GM23248 (cell line): ENCODE measurements at regions not wholly inside any gene's neighbourhood (a gene's known extent, or its start where the extent isn't known, plus 50 kb on each side); places are given as distances from the start of the nearest gene placed in this dataset.

Source experiments
- DNase-seq: peaks from one replicate; pipeline ENCODE4 v3.0.0-alpha.2; 2015
- H2AFZ ChIP-seq: fragments of 200-600 bp; sonication (generic); 2 replicates; pipeline ENCODE4 v1.6.1; 2016; ENCODE audit warnings: antibody characterized with exemption
- H3F3A ChIP-seq: fragments of 200-600 bp; sonication (generic); 2 replicates; pipeline ENCODE4 v1.6.1; 2016; ENCODE audit warnings: mild to moderate bottlenecking, antibody characterized with exemption, mixed run types; ENCODE audit not compliant: insufficient read depth
- H3K27ac ChIP-seq: fragments of 200-600 bp; sonication (generic); 2 replicates; pipeline ENCODE4 v1.5.1; 2016; ENCODE audit warnings: mild to moderate bottlenecking
- H3K27me3 ChIP-seq: fragments of 200-600 bp; sonication (generic); replicated peaks from 2 replicates; pipeline ENCODE4 v1.6.1; 2016; ENCODE audit warnings: mild to moderate bottlenecking; ENCODE audit not compliant: insufficient read depth
- H3K36me3 ChIP-seq: fragments of 200-600 bp; sonication (generic); 2 replicates; pipeline ENCODE4 v1.6.1; 2016; ENCODE audit warnings: low read depth, mild to moderate bottlenecking
- H3K4me1 ChIP-seq: fragments of 200-600 bp; sonication (generic); 2 replicates; pipeline ENCODE4 v1.6.1; 2016; ENCODE audit warnings: mild to moderate bottlenecking; ENCODE audit not compliant: insufficient read depth
- H3K4me2 ChIP-seq: fragments of 200-600 bp; sonication (generic); one replicate; pipeline ENCODE4 v1.6.1; 2016; ENCODE audit warnings: mild to moderate bottlenecking; ENCODE audit not compliant: unreplicated experiment
- H3K4me3 ChIP-seq: fragments of 200-600 bp; sonication (generic); 2 replicates; pipeline ENCODE4 v1.5.1; 2016; ENCODE audit warnings: mild to moderate bottlenecking
- H3K79me2 ChIP-seq: fragments of 200-600 bp; sonication (generic); 2 replicates; pipeline ENCODE4 v1.6.1; 2016; ENCODE audit warnings: mild to moderate bottlenecking; ENCODE audit not compliant: insufficient read depth
- H3K9ac ChIP-seq: fragments of 200-600 bp; sonication (generic); 2 replicates; pipeline ENCODE4 v1.6.1; 2016; ENCODE audit warnings: mild to moderate bottlenecking
- H3K9me2 ChIP-seq: fragments of 200-600 bp; sonication (generic); 2 replicates; pipeline ENCODE4 v1.6.1; 2016; ENCODE audit warnings: mixed run types, mild to moderate bottlenecking, moderate library complexity; ENCODE audit not compliant: insufficient read depth
- H3K9me3 ChIP-seq: fragments of 200-600 bp; sonication (generic); one replicate; pipeline ENCODE4 v1.6.1; 2017; ENCODE audit warnings: low read depth
- H4K20me1 ChIP-seq: fragments of 200-600 bp; sonication (generic); 2 replicates; pipeline ENCODE4 v1.6.0; 2016; ENCODE audit not compliant: insufficient read depth
- EZH2 ChIP-seq: fragments of 200-600 bp; sonication (generic); IDR thresholded peaks from 2 replicates; pipeline ENCODE4 v1.6.1; 2018; ENCODE audit warnings: antibody characterized with exemption, mild to moderate bottlenecking; ENCODE audit not compliant: insufficient read depth, poor library complexity, severe bottlenecking
- EZH2phosphoT487 ChIP-seq: fragments of 200-600 bp; sonication (generic); IDR thresholded peaks from 2 replicates; pipeline ENCODE4 v1.6.1; 2018; ENCODE audit warnings: antibody characterized with exemption, moderate library complexity, mild to moderate bottlenecking, low read depth; ENCODE audit not compliant: insufficient read depth
- WGBS, 2 experiments: methylation state at CpG; one replicate each; pipeline ENCODE4 v1.1.6; 2015 to 2017; ENCODE audit warnings: low lambda C conversion rate in 2 of 2, low coverage in 1 of 2; ENCODE audit errors: missing lambda C conversion rate in 2 of 2; 5-methylcytosine and 5-hydroxymethylcytosine counted together
- in situ Hi-C: fragments of 300-500 bp; cut with MboI; formaldehyde crosslinking; loops from 2 replicates; pipeline ENCODE4 v1.15.0; 2020

DNA sequence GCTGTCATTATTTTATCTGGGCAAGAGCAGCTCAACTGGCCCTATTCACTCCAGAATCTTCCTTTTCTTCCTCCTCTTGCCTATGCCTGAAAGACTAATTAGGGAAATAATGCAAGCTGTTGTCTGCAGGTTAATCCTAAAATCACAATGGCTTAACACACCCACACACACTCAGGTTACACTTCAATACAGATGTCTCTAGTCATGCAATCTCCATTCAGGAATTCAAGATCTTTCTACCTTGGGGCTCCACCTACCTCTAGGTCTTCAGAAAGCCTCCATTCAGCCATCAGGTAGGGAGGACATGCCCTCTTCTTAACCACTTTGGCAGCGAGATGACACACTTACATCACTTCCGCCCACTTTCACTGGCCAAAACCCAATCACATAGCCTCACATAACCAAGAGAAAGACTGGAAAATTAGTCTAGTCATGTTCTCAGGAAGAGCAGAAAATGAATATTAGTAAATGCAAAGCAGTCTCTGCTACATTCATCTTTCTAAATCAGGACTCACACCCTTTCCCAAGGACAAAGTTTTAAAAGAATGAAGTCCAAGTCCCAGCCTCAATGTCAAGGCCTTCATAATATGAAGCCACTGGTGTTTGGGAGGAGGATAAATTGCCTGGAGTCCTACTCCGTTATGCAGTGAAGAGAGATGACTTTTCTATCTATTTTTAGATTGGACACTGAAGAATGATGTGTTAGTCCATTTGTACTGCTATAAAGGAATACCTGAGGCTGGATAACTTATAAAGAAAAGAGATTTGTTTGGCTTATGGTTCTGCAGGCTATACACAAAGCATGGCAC is 428.1 kb downstream of the EFNA5 start:
- DNase-seq: no peak
- H2AFZ ChIP-seq: no peak overlapping the region
- in situ Hi-C loops: no loop called here
- no peak overlapping the region for H3K4me2 ChIP-seq
- H3K9me2 ChIP-seq: no peaks in the 10 kb centered on the region
- no peaks in the 10 kb centered on the region for H3K79me2 ChIP-seq
- H3K27me3 ChIP-seq: no peaks in the 10 kb centered on the region
- H3K36me3 ChIP-seq: no peaks in the 10 kb centered on the region
- no peaks in the 10 kb centered on the region for H3K9me3 ChIP-seq
- 42 to 48% methylated on average over 3 of the region's 3 CpGs for WGBS, 2 experiments
- no peaks in the 10 kb centered on the region for H4K20me1 ChIP-seq
- no peaks in the 10 kb centered on the region for H3F3A ChIP-seq
- H3K27ac ChIP-seq: no peak overlapping the region
- H3K4me1 ChIP-seq: no peaks in the 10 kb centered on the region
- H3K9ac ChIP-seq: no peak overlapping the region
- TF ChIP-seq EZH2phosphoT487 (no peak), EZH2 (no peak)
- H3K4me3 ChIP-seq: no peak overlapping the region

DNA sequence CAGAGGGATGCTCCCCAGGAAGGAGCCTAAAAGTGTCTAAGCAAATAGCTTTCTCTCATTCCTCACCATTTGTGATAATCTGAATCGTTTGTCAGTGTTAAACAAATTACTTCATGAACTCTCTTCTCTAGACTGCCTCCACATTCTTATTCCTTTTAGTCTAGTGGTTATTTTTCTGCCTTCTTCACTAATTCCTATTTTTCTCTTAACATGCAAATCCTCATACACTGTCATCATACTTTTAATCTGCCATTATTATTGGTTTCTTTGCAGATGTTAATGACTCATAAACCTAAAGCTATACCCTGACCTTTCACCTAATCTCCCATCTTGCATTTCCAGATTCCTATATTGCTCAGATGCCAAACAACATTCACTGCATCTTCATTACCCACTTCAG is 428.9 kb downstream of the EFNA5 start:
- H4K20me1 ChIP-seq: no peaks in the 10 kb centered on the region
- H3K9me3 ChIP-seq: no peaks in the 10 kb centered on the region
- WGBS, 2 experiments: 0 to 26% methylated on average over 1 of the region's 1 CpG
- H3K27ac ChIP-seq: no peak overlapping the region
- TF ChIP-seq EZH2 (no peak), EZH2phosphoT487 (no peak)
- no peaks in the 10 kb centered on the region for H3K27me3 ChIP-seq
- no peaks in the 10 kb centered on the region for H3K4me1 ChIP-seq
- no peaks in the 10 kb centered on the region for H3K9me2 ChIP-seq
- DNase-seq: no peak
- no peak overlapping the region for H2AFZ ChIP-seq
- H3K79me2 ChIP-seq: no peaks in the 10 kb centered on the region
- in situ Hi-C loops: no loop called here
- no peaks in the 10 kb centered on the region for H3F3A ChIP-seq
- no peak overlapping the region for H3K4me3 ChIP-seq
- no peak overlapping the region for H3K9ac ChIP-seq
- H3K36me3 ChIP-seq: no peaks in the 10 kb centered on the region
- H3K4me2 ChIP-seq: no peak overlapping the region

DNA sequence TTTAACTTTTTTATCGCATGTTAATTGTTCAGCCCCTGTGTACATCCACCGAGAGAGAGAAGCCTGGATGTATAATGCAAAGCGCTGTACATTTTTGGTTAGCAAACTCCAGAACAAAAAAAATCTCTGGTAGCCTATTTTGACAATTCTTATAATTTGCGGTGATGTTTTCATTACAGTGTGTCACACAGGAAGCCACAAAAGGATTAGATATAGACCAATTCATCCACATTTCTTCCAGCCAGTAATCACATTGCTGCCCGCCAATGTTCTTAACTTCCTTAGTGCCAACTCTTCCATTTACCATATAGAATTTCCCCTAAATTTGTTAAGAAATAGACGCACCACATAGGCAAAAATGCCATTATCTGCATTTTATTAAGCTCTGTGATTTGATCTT is 435.6 kb downstream of the EFNA5 start:
- Histone ChIP-seq H3F3A (no peaks in the 10 kb centered on the region), H3K79me2 (no peaks in the 10 kb centered on the region), H2AFZ (no peak overlapping the region), H3K9ac (no peak overlapping the region), H3K9me3 (no peaks in the 10 kb centered on the region), H4K20me1 (no peaks in the 10 kb centered on the region), H3K4me2 (no peak overlapping the region), H3K27ac (no peak overlapping the region), H3K4me1 (no peaks in the 10 kb centered on the region), H3K27me3 (no peaks in the 10 kb centered on the region), H3K4me3 (no peak overlapping the region), H3K36me3 (no peaks in the 10 kb centered on the region), H3K9me2 (no peaks in the 10 kb centered on the region)
- in situ Hi-C loops: no loop called here
- WGBS, 2 experiments: 66 to 70% methylated on average over 6 of the region's 6 CpGs
- TF ChIP-seq EZH2 (no peak), EZH2phosphoT487 (no peak)
- no peak for DNase-seq

DNA sequence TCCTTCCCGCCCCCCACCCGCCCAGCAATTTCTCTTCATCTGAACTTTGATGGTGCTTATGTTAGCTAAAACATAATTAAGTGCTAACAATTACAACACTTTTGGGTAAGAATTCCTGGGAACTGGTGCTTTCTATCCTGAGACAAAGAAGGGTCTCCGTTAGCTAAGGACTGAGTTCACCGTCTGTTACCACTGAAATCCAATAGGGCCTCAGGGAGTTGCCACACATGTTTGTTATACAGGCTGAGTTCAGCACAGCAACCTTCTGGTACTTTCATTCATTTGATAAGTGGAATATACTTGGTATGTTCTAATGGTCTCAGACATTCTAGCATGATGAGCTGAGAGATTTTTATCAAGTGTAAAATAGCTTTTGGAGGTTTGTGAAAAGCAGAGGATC is 437.9 kb downstream of the EFNA5 start:
- no peaks in the 10 kb centered on the region for H3K4me1 ChIP-seq
- in situ Hi-C loops: no loop called here

DNA sequence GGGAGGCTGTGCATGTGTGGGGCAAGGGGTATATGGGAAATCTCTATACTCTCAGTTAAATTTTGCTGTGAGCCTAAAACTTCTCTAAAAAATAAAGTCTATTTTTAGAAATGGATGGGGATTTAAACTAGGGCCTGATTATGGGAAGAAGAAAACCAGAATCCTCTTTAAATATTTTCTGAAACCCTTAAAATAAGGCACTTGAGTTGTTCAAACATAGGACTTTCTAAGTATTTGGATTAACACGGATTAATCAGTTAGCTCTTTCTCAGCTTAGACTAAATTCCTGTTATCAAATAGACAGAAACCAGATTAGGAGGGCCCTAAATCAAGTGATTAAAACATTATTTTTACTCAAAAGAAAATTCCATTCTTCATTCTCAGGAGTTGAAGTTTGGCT is 438.4 kb downstream of the EFNA5 start:
- Histone ChIP-seq H2AFZ (no peak overlapping the region), H3K9me2 (no peaks in the 10 kb centered on the region), H3K79me2 (no peaks in the 10 kb centered on the region), H3K4me1 (no peaks in the 10 kb centered on the region), H3K27ac (no peak overlapping the region), H3F3A (no peaks in the 10 kb centered on the region), H3K36me3 (no peaks in the 10 kb centered on the region), H3K4me2 (no peak overlapping the region), H3K4me3 (no peak overlapping the region), H4K20me1 (no peaks in the 10 kb centered on the region), H3K9ac (no peak overlapping the region), H3K27me3 (no peaks in the 10 kb centered on the region), H3K9me3 (no peaks in the 10 kb centered on the region)
- 51 to 57% methylated on average over 1 of the region's 1 CpG for WGBS, 2 experiments
- TF ChIP-seq EZH2 (no peak), EZH2phosphoT487 (no peak)
- DNase-seq: no peak
- in situ Hi-C loops: no loop called here

More for the DNA sequence above, 437.9 kb downstream of the EFNA5 start:
- 72 to 83% methylated on average over 4 of the region's 4 CpGs for WGBS, 2 experiments
- no peak overlapping the region for H2AFZ ChIP-seq
- H3K27me3 ChIP-seq: no peaks in the 10 kb centered on the region
- H3K9me3 ChIP-seq: no peaks in the 10 kb centered on the region
- H3K9me2 ChIP-seq: no peaks in the 10 kb centered on the region
- H3K4me3 ChIP-seq: no peak overlapping the region
- TF ChIP-seq EZH2 (no peak), EZH2phosphoT487 (no peak)
- no peak overlapping the region for H3K9ac ChIP-seq
- H3K4me2 ChIP-seq: no peak overlapping the region
- no peaks in the 10 kb centered on the region for H4K20me1 ChIP-seq
- H3K27ac ChIP-seq: no peak overlapping the region
- no peaks in the 10 kb centered on the region for H3K79me2 ChIP-seq
- H3K36me3 ChIP-seq: no peaks in the 10 kb centered on the region
- no peak for DNase-seq
- H3F3A ChIP-seq: no peaks in the 10 kb centered on the region
